Stimulated activated CD4-positive, alpha-beta T cell treated with anti-CD3 and anti-CD28 coated beads, Interleukin-15, amount 100 ng/mL, for 24 hours (primary cell): ENCODE measurements at regions not wholly inside any gene's neighbourhood (a gene's known extent, or its start where the extent isn't known, plus 50 kb on each side); places are given as distances from the start of the nearest gene placed in this dataset.
"Not testable (repeated sequence)": the region's sequence is repeated elsewhere in the genome, so short reads cannot be mapped to it uniquely, and the experiment has no call there.

ENCODE experiments used
- DNase-seq: peaks from one replicate; pipeline ENCODE4 v3.0.0-alpha.2; 2020

GRCh38 chr2:234861841-234862735 is 89.7 kb upstream of the SH3BP4 start:
- DNase-seq: no peak

DNA sequence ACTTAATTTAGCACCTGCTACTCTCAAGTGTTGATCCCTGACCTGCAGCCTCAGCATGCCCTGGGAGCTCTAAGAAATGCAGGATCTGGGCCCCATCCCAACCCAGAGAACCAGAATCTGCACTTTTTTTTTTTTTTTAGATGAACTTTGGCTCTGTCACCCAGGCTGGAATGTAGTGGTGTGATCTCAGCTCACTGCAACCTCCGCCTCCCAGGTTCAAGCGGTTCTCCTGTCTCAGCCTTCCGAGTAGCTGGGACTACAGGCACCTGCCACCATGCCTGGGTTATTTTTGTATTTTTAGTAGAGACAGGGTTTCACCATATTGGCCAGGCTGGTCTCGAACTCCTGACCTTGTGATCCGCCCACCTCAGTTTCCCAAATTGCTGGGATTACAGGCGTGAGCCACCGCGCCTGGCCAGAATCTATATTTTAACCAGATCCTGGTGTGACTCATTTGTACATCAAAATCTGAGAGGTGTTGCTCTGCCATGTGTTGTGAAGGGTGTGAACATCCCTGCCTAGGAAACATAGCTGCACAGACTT is 92.4 kb upstream of the SH3BP4 start:
- DNase-seq: not testable (repeated sequence)

DNA sequence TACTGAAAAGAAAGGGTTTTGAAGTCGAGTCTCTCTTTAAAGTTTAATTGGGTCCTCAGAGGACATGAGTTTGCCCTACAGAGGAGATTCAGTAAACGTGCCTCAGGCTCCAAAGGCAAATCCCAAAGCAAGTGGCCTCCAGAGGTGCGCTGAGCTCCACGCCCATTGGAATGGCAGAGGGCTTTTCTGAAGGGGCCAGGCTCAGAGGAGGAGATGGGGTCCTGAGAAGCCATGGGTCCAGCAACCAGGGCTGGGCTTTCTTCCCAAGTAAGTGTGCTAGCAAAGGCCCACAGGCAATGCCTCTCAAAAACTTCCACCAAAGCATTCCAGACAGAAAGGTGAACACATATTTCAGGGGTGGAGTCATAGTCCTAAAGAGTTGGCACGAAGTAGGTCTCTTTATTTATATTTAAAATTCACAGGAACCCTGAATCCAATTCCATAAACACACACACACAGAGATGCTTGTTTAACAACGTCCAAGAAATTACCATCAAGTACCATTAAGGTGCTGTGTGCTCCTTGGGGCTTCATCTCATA is 93.0 kb upstream of the SH3BP4 start:
- no peak for DNase-seq

- no peak for DNase-seq
Measured at GRCh38 chr2:234858145-234858544, 93.7 kb upstream of the SH3BP4 start.

DNA sequence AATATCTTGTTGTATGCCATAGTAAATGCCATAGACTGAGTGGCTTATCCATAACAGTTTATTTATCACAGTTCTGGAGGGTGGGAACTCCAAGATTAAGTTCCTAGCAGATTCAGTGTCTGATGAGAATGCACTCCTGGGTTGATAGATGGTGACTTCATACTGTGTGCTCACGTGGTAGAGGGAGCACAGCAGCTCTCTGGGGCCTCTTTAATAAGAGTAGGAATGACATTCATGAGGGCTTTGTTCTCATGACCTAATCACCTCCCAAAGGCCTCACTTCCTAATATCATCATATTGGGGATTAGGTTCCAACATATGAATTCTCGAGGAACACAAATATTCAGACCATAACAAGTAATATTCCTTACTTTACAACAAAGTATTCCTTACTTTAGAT is 98.1 kb upstream of the SH3BP4 start:
- no peak for DNase-seq

DNA sequence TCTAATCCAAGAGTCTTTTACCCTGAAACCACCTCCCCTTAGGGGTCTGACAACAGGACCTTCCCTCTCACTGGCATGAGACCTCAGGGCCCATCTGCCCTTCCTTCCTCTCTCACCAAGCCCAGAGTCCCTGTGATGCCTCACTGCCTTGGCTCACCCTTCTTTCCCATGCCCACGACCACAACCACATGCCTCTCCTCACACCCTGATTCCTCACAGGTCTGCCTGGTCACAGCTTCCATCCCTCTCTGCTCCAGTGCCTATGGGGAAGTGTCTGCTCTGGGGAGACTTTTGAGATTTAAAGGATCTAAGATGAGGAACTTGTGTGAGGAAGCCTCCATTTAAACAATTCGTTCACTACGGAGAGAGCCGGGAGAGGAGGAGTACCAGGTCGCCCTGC is 98.9 kb upstream of the SH3BP4 start:
- DNase-seq: no peak

- no peak for DNase-seq
Measured at GRCh38 chr2:234852035-234852434, 99.8 kb upstream of the SH3BP4 start.

- no peak for DNase-seq
Measured at GRCh38 chr2:234851451-234851850, 100.4 kb upstream of the SH3BP4 start.

- DNase-seq: no peak
Measured at GRCh38 chr2:234850818-234851217, 101.0 kb upstream of the SH3BP4 start.

- DNase-seq: no peak
Measured at GRCh38 chr2:234849678-234850077, 102.1 kb upstream of the SH3BP4 start.

DNA sequence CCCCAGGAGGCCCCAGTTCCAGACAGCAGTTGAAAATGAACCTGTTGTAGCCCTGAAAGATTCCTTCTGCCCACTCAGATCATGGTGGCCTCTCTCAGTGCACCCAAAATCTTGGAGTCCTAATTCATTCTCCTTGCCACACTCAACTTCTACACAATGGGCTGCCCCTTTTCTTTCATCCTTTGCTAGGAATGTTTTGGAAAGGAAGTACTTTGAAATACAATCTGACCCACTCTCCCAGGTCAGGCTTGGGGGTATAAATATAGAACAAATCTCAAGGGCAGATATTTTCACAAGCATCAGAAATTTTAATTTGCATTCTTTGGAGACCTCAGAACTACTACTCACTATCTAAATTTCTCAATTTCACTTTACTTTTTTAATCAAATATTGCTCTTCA is 103.2 kb upstream of the SH3BP4 start:
- DNase-seq: no peak

- no peak for DNase-seq
Measured at GRCh38 chr2:234847639-234848038, 104.2 kb upstream of the SH3BP4 start.

- DNase-seq: no peak
Measured at GRCh38 chr2:234847364-234847635, 104.5 kb upstream of the SH3BP4 start.

DNA sequence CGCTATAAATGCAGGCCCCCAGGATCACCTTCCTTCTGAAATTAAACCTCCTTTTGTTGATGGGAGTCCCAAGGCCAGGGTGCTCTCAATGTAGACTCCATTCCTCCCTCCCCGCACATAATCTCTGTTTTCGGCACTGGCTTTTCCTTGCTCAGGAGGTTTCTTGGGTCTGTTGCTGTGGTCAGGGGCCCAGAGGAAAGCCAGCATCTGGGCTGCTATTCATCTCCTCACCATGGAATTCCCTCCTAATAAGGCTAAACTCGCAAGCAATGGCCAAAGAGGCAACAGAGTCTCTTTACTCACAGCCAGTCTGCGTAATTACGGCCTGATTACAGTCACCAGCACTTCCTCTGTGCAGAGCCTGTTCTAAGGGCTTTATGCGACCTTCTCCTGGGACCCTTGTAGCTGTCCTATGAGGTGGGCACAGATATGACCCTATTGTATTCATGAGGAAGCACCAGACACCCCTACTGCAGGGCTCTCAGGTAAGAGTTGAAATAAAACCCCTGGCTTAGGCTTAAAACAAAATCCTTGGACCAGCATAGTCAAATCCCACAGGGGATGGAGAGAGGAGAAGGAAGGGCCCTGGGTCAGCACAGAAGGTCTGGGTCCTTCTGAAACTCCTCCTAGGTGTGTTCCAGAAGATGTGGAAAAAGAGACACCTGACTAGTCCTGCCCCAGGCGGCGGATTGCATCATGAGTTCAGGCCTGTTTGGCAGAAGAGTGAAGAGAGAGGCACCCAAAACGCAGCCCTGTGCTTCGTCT is 105.0 kb upstream of the SH3BP4 start:
- DNase-seq: no peak

- DNase-seq: no peak
Measured at GRCh38 chr2:234845602-234846590, 105.9 kb upstream of the SH3BP4 start.

DNA sequence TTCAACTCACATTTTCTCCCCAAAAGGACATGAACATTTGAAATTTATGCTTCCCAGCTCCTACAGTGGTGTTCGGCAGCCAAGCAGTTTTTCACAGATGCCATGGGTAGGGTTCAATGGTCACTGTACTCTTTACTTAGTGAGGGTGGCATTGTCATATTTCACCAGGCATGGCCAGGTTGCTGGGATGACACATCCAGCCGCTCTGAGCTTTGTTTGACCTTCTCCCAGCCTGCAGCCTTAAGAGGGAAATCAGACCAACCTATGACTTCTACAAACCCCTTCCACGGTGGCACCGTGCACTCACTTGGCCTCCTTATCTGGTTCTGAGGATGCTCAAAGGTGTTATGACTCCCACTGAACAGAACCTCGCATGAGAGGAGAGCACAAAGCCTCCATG is 108.4 kb upstream of the SH3BP4 start:
- no peak for DNase-seq

DNA sequence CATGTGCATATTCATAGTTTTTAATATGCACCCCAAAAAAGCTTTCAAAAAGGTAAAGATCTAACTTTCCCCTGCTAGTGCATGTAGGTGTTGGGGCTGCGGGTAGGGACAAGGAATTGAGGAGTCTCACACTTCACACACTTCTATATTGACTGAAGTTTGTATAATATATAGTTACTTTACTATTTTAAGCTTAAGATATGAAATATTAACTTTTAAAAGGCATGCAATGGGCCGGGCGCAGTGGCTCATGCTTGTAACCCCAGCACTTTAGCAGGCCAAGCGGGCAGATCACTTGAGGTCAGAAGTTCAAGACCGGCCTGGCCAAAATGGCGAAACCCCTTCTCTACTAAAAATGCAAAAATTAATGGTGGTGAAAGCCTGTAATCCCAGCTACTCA is 109.1 kb upstream of the SH3BP4 start:
- no peak for DNase-seq

DNA sequence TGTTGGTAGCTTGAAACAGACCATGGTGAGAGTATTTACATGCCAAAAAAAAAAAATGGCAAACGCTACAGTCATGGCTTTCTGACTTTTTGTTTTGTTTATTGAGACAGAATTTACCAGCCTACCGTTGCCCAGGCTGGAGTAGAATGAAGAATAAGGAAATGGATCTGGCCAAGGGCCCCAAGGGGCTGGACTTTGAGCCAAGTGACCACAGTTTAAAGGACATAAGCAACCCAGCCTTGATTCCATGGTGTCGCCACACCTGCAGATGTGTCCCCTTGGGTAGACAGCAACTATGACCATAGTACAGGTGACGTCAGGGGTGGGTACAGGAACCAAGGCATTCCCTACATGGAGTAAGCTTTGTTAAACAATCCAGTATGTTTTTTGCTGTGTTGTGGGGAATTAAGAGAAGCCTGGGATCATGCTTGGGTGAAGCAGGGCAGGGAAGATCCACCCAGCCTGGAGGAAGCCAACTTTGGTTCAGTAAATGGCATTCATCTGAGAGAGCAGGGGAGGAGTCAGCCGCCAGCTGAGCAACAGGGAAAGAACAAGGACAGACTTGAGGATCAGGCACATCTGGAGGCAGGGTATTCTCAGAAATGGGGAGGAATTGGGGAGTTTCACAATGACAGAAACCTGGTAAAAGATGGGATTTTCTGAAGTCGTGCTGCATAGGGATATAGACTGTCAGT is 110.3 kb upstream of the SH3BP4 start:
- no peak for DNase-seq

DNA sequence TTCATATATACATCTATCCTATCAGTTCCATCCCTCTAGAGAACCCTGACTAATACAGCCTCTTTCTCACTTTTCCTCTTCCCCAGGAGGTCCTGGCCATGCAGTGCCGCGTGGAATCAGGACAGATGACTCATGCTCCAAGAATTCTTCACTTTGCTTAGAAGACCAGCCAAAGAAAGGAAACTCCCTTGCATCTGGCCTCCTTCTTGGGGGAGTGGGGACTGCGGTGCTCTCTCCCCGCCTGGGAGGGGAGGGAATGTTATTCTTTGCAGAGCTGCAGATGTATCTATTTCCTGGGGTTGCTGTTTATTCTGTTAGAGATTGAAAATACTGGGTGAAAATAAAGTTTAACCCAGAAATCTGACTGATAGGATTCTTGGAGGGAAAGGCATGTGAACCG is 111.5 kb upstream of the SH3BP4 start:
- DNase-seq: no peak

GRCh38 chr2:234839285-234839684 is 112.5 kb upstream of the SH3BP4 start:
- no peak for DNase-seq

- no peak for DNase-seq
Measured at GRCh38 chr2:234836271-234836670, 115.5 kb upstream of the SH3BP4 start.

DNA sequence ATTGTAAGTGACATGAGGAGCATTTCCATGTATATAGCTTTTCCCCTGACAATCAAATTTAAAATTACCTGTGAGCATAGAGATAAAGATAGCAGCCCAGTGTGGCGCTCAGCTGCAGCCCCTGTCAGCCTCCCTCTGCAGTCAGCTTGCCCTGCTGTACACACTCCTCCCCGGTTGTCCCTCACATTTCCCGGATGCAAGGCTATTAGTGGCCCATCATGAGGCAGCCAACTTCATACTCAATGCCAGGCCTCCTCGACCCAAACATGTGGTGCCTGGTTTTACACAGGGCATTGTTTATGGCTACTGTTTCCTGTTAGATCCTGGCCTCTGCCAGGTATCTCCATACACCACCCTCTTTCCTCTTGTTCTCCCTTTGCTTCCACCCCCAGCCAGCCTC is 116.1 kb upstream of the SH3BP4 start:
- DNase-seq: no peak
